HG03378 (cell line): ENCODE measurements at regions not wholly inside any gene's neighbourhood (a gene's known extent, or its start where the extent isn't known, plus 50 kb on each side); places are given as distances from the start of the nearest gene placed in this dataset.
"Not testable (repeated sequence)": the region's sequence is repeated elsewhere in the genome, so short reads cannot be mapped to it uniquely, and the experiment has no call there.

Experiments used
- ATAC-seq: cut with Tn5 transposase; IDR thresholded peaks from one replicate; pipeline ENCODE4 v1.9.1; 2021; ENCODE audit warnings: mild to moderate bottlenecking, moderate library complexity; ENCODE audit not compliant: unreplicated experiment

- ATAC-seq, result no peak
These were observed 924.9 kb upstream of the FAM98A start for GRCh38 chr2:34523958-34524514.

DNA sequence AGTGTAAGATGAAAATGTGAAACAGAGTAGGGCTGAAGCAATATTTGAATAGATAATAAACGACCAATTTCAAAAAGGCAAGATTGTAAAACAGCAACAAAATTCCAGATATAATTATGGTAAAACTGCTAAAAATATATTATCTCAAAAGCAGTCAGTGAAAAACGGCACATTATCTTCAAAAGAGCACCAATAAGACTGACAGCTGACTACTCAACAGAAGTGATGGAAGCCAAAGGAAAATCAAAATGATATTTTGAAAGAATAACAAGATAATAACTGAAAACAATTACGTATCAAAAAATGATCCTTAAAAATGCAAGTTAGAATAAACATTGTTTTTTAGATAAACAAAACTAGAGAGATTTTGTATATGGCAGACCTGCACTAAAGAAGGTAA, 920.6 kb upstream of the FAM98A start:
- no peak for ATAC-seq

DNA sequence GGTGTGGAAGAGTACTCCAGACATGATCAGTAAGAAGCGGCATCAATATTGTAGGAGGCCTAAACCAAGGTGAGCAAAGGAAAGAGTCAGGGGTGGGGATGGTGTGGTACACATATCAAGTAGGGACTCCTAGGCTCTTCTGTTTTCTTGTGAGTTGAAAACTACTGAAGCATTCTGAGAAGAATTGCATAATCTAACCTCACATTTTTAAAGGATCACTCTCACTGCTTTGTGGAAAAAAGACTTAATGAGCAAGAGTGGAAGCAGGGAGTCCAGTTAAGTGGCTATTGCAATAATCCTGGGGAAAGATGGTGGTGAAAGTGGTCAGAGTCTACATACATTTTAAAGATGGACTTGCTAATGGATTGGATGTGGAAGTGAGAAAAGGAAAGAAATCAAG, 899.5 kb upstream of the FAM98A start:
- no peak for ATAC-seq

DNA sequence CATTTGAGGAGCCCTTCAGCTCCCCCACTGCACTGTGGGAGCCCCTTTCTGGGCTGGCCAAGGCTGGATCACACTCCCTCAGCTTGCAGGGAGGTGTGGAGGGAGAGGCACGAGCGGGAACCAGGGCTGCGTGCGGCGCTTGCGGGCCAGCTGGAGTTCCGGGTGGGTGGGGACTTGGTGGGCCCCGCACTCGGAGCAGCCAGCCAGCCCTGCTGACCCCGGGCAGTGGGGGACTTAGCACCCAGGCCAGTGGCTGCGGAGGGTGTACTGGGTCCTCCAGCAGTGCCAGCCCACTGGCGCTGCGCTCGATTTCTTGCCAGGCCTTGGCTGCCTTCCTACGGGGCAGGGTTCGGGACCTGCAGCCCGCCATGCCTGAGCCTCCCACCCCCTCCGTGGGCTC, 895.1 kb upstream of the FAM98A start:
- not testable (repeated sequence) for ATAC-seq

DNA sequence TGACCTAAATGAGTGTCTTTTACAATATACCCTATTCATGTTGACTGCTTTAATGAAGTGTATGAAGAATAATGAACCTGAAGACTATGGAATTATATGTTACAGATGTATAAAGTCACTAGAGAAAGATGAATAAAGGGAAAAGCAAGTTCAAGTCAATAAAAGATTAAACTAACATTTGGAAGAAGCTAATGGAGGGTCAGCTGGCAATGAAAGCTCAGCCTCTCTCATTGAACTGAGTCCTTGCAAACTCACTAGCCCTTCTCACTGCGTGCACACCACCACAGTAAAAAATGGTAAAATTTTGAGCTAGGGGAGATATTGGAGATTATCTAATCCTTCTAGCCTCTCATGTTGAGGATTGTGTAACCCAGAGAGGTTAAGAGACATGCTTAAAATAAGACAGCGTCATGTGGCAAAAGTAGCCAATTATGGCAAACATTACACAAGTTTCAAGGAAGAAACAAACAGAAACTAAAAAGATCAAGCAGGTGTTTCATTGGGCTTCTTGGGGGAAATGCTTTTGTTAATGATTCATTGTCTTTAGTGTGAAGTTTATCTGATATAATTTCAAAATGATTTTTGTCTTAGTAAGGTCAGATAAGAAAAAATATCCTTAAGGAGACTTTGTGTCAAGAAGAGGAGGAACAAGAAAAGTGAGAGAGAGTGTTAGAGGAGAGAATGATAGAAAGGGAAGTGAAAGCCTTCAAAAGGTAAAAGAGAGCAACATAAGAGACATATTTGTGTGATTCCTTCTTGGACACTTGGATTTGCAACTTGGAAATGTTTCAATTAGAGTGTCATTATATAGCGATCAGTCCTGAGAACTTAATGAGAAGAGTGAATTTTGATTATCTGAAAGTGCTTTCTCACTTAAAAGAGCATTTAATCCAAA, 893.7 kb upstream of the FAM98A start:
- ATAC-seq, result no peak

DNA sequence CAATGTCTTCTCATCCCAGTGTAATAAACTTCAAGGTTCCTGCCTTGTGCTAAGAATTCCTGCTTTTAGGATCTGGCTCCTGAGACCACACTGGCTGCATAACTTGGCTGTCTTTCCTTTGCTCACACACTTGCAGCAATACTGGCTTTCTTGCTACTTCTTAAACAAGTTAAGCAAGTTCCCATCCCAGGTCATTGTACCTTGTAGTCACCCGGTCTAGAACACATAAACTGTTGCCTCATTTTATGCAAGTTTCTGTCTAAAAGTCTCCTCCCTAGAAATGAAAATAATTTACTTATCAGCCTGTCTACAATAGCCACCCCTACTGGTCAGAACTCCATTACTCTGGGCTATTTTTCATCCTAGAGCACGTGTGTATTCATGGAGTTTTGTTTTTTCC, 887.9 kb upstream of the FAM98A start:
- ATAC-seq, result no peak

DNA sequence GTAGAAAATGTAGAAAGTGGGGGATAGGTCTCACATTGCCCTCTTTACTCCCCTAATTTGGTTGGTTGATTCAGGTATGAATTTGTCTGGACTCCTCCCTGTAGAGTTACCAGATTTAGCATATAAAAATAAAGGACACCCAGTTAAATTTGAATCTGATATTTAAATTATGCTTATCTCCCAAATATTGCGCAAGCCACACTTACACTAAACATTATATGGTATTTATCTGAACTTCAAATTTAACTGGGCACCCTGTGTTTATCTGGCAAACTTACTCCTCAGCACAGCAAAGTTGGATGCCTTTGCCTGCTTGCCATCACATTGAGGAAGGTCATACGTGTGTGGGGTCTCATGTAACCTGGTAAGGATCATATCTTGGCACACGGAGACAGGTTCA, 882.4 kb upstream of the FAM98A start:
- no peak for ATAC-seq

DNA sequence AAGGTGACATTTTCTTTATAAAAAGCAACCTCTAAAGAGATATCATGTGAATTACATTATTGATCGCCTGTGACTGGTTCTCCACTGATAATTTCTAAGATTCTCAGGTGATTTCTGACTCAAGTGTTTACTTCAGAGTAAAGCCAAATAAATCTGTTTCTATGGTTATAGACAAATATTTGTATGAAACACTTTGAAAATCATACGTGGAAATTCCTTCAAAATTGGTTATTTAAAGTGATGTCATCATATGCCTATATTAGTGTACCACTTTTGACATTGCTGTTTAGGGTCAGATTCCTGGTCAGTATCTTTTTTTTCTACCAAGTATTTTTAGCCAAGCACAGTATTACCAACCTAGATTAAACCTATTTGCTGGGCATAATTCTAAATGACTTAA, 881.3 kb upstream of the FAM98A start:
- ATAC-seq, result no peak

GRCh38 chr2:34475156-34475555, 876.1 kb upstream of the FAM98A start:
- ATAC-seq, result no peak

DNA sequence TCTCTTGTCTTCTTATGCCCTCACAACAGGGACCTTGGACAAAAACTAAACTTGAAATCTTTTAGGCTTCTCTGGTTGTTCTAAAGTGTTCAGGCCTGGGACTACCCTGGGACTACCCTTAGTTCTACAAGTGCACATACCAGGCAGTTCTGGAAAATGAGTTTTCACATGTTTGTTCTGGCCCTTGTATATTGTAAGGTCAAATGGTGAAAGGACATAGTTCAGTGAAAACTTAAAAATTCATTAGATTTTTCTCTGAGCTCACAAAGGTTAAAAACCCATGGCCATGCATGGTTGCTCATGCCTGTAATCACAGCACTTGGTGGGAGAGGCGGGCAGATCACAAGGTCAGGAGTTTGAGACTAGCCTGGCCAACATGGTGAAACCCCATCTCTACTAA, 875.5 kb upstream of the FAM98A start:
- no peak for ATAC-seq

- ATAC-seq, result no peak
These were observed 848.0 kb upstream of the FAM98A start for GRCh38 chr2:34447097-34447496.

DNA sequence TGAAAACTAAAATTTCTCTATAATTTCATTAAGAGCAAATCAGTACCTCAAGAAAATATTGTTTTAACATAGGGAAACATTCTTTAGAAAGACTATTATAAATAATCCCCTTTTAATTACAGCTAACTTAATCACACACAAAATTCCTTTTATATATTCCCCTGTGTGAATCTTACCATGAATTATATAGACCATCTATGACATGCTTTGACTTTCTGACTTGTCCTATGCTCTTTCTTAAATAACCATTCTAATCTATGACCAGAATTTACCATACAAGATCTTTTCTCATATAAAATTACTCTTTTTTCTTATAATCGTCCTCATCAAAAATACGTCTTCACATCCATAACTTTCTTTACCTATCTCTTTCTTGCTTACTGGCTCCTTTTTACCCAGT, 824.2 kb upstream of the FAM98A start:
- no peak for ATAC-seq

- ATAC-seq, result no peak
These were observed 820.8 kb upstream of the FAM98A start for GRCh38 chr2:34419856-34420255.

- ATAC-seq, result no peak
These were observed 817.8 kb upstream of the FAM98A start for GRCh38 chr2:34416856-34417255.

DNA sequence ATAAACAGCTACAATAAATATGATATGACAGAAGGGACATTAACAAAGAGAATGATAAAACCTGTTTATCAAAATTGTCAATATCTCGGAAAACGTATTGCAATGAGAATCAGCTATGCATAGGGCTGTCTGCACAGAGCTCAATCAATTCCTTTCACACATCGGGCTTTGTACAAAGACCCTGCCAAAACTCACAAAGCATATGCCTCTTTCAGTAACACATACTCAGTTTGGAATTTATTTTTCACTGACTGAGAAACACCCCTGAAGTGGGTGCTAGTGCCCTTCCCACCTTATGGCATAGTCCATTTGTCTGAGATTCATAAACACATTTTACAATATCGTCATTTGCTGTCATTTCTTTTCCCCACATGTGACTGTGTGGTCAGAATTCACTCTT, 815.8 kb upstream of the FAM98A start:
- ATAC-seq, result no peak

GRCh38 chr2:34408100-34408499, 809.0 kb upstream of the FAM98A start:
- no peak for ATAC-seq

DNA sequence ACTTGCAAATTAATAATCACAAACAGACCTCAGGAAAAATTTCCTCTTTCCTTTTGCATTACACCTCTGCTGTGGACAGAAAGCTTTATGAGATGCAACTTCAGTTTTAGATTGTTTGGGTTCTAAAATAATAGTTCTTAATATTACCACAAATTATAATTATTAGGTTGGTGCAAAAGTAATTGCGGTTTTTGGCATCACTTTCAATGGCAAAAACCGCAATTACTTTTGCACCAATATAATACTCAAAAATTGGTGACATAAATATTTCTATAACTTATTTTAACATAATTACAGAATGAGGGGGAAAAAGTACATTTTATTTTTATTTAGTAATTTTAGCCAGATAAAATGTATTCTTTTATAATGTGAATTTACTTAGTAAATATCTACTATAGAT, 804.4 kb upstream of the FAM98A start:
- ATAC-seq, result no peak

GRCh38 chr2:34402376-34402775, 803.3 kb upstream of the FAM98A start:
- ATAC-seq, result no peak

DNA sequence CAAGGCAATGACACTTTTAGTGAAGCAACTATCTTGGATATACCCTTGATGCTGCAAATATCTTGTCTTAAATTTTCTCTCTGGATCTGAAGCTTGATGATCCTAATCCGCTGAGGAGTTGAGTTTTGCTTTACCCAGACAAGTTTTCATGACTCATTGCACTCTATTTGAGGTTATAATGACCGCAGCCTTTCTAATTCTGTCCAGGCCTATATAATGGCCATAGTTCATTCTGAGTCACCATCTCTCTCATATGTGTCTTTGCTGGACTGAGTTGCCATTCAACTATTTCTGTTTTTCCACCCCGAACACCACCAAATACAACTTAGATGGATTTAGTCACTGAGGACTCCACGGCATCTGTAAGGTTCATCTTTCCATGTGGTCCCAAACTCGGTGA, 802.1 kb upstream of the FAM98A start:
- no peak for ATAC-seq

- no peak for ATAC-seq
These were observed 789.3 kb upstream of the FAM98A start for GRCh38 chr2:34388446-34388845.

DNA sequence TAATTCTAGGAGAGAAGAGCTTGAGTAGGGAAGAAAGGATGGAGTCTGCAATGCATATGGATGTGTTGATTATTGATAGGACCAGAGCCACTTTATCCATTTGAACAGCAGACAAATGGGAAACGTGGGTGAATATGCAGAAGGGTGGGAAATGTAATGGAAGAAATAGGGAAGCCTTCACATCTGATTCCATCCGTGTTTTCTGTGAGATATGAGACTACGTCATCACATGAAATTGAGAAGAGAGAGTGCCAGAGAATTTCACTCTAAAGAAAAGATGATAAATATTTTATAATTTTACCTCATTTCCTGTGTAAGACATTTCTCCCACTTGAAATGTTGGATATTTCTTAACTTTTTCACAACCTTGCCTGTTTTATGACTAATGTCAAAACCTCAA, 788.4 kb upstream of the FAM98A start:
- ATAC-seq, result no peak

- ATAC-seq, result no peak
These were observed 780.5 kb upstream of the FAM98A start for GRCh38 chr2:34379586-34379985.
